Epithelial cell of proximal tubule (primary cell): ENCODE measurements at regions not wholly inside any gene's neighbourhood (a gene's known extent, or its start where the extent isn't known, plus 50 kb on each side); places are given as distances from the start of the nearest gene placed in this dataset.

Source experiments
- DNase-seq: peaks from one replicate; pipeline ENCODE4 v3.0.0-alpha.2; 2011; ENCODE audit warnings: low read depth
- H3K4me3 ChIP-seq: 2 replicates; pipeline ENCODE4 v1.5.1; 2011; ENCODE audit warnings: low read depth, mild to moderate bottlenecking, low read length
- CTCF ChIP-seq: conservative IDR thresholded peaks from 2 replicates; pipeline ENCODE4 v1.5.1; 2012; ENCODE audit warnings: low read depth, mild to moderate bottlenecking, low read length

GRCh38 chr19:31104451-31104850 lies 244.8 kb downstream of the TSHZ3 start:
- H3K4me3 ChIP-seq = no peak overlapping the region
- TF ChIP-seq CTCF = no peak
- no peak for DNase-seq

GRCh38 chr19:31103228-31103627 lies 246.0 kb downstream of the TSHZ3 start:
- H3K4me3 ChIP-seq = no peak overlapping the region
- no peak for DNase-seq
- TF ChIP-seq CTCF = no peak

- TF ChIP-seq CTCF = no peak
- no peak for DNase-seq
- no peak overlapping the region for H3K4me3 ChIP-seq
Measured at GRCh38 chr19:31102674-31103073, 246.6 kb downstream of the TSHZ3 start.

GRCh38 chr19:31100981-31101380 lies 248.3 kb downstream of the TSHZ3 start:
- no peak for DNase-seq
- H3K4me3 ChIP-seq = no peak overlapping the region
- no peak for TF ChIP-seq CTCF

- no peak for TF ChIP-seq CTCF
- no peak for DNase-seq
- no peak overlapping the region for H3K4me3 ChIP-seq
Measured at GRCh38 chr19:31100206-31100590, 249.0 kb downstream of the TSHZ3 start.

GRCh38 chr19:31099515-31100205 lies 249.6 kb downstream of the TSHZ3 start:
- no peak for TF ChIP-seq CTCF
- H3K4me3 ChIP-seq = no peak overlapping the region
- no peak for DNase-seq

- H3K4me3 ChIP-seq = no peak overlapping the region
- no peak for TF ChIP-seq CTCF
- no peak for DNase-seq
Measured at GRCh38 chr19:31098836-31099235, 250.4 kb downstream of the TSHZ3 start.
